ENCODE measurements at regions not wholly inside any gene's neighbourhood (a gene's known extent, or its start where the extent isn't known, plus 50 kb on each side); places are given as distances from the start of the nearest gene placed in this dataset.

DNA sequence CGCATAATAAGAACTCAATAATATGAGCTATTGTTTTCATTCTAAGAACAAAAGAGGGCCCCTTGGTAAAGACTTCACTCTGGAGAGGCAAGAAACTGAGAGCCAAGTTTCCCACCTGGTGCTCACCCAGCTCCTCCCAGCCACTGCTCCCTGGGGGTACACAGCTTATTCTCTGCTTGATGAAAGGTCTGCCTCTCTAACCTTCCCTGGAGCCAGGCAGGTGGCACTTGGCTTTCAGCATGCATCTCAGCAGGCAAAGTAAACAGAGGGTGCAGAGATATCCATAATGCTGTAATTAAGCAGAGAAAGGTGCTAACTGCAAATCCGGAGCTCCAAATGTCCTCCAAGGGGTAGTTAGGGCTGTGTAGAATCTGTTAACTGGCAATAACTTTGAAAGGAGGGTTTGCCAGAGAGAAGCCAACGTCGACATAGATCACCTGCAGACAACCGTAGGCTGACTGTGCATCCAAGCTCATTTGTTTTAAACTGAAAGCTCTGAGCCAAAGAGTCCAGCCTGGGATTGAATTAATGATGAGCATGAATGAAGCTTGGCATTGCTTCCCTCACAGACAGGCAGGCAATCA is 159.6 kb upstream of the PROK2 start (continued):
- TF ChIP-seq, protein P1, sequence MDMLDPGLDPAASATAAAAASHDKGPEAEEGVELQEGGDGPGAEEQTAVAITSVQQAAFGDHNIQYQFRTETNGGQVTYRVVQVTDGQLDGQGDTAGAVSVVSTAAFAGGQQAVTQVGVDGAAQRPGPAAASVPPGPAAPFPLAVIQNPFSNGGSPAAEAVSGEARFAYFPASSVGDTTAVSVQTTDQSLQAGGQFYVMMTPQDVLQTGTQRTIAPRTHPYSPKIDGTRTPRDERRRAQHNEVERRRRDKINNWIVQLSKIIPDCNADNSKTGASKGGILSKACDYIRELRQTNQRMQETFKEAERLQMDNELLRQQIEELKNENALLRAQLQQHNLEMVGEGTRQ (IDR thresholded peaks at IDR 0.05; ENCODE audit: borderline replicate concordance, low read depth, low read length), result no peak
- TF ChIP-seq RCOR1 (IDR thresholded peaks at IDR 0.05; ENCODE audit: low read length) (no peak), POLR2AphosphoS5 (IDR thresholded peaks at IDR 0.05; ENCODE audit: low read depth, low read length) (no peak), SMC3 (IDR thresholded peaks at IDR 0.05; ENCODE audit: low read depth, low read length) (no peak), NFIC (IDR thresholded peaks at IDR 0.05; ENCODE audit: borderline replicate concordance) (no peak), NRF1 (IDR thresholded peaks at IDR 0.05; ENCODE audit: low read depth, low read length) (no peak), YY1 (IDR thresholded peaks at IDR 0.05; ENCODE audit: low read depth) (no peak), EP300 (IDR thresholded peaks at IDR 0.05; ENCODE audit: borderline replicate concordance in 1 of 2, low read depth in 1 of 2, low read length in 1 of 2) (no peak), GATA2 (CRISPR knock-in tag; IDR thresholded peaks at IDR 0.05) (no peak)
- TF ChIP-seq, protein P2, sequence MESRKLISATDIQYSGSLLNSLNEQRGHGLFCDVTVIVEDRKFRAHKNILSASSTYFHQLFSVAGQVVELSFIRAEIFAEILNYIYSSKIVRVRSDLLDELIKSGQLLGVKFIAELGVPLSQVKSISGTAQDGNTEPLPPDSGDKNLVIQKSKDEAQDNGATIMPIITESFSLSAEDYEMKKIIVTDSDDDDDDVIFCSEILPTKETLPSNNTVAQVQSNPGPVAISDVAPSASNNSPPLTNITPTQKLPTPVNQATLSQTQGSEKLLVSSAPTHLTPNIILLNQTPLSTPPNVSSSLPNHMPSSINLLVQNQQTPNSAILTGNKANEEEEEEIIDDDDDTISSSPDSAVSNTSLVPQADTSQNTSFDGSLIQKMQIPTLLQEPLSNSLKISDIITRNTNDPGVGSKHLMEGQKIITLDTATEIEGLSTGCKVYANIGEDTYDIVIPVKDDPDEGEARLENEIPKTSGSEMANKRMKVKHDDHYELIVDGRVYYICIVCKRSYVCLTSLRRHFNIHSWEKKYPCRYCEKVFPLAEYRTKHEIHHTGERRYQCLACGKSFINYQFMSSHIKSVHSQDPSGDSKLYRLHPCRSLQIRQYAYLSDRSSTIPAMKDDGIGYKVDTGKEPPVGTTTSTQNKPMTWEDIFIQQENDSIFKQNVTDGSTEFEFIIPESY (IDR thresholded peaks at IDR 0.05; ENCODE audit: borderline replicate concordance, low read depth), result no peak

DNA sequence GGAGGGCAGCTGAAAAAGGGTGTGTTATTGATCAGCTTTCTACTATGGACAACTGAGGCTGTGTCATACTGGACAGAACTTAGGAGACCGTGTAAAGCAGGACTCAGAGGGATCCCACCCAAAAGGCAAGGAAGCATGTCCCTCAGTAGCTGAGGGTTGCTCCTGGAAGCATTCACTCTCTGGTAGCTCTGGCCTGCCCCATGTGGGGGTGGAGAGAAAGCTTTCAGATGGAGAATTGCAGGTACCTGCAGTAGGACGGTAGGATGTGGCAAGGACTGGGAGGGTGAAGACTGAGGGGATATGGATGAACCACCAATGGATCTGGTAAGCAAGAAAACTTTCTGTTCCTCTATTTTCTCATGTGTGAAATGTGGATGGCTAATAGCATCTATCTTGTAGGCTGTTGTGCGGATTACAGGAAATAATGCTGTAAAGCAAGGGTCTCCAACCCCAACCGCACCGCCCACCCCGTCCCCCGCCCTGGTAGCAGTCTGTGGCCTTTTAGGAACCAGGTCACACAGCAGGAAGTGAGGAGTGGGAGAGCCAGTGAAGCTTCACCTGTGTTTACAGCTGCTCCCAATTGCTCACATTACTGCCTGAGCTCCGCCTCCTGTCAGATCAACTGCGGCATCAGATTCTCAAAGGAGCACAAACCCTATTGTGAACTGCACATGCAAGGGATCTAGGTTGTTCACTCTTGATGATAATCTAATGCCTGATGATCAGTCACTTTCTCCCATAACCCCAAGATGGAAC is 157.7 kb upstream of the PROK2 start:
- DNase-seq, result no peak
- TF ChIP-seq TAF1 (IDR thresholded peaks at IDR 0.05; ENCODE audit: borderline replicate concordance, low read depth, low read length), result no peak
- no peak for TF ChIP-seq EP300 (IDR thresholded peaks at IDR 0.05; ENCODE audit: borderline replicate concordance in 1 of 2, low read depth in 1 of 2, low read length in 1 of 2)
- no peak for TF ChIP-seq GABPA (IDR thresholded peaks at IDR 0.05; ENCODE audit: low read depth)
- no peak for TF ChIP-seq EZH2phosphoT487 (IDR thresholded peaks at IDR 0.05; ENCODE audit: borderline replicate concordance, low read depth)
- TF ChIP-seq GATA2 (CRISPR knock-in tag; IDR thresholded peaks at IDR 0.05), result no peak
- no peak for TF ChIP-seq RFX5 (IDR thresholded peaks at IDR 0.05; ENCODE audit: low read length)
- no peak for TF ChIP-seq ELF1 (IDR thresholded peaks at IDR 0.05)
- no peak for TF ChIP-seq JUND (IDR thresholded peaks at IDR 0.05)
- Histone ChIP-seq H3K79me2 (ENCODE audit: insufficient read depth) (no peaks in the 10 kb centered on the region), H3K9me3 (no peaks in the 10 kb centered on the region), H3K36me3 (replicated peaks in 1 of 2; ENCODE audit: control insufficient read depth in 1 of 2, insufficient read depth in 2 of 2, low read length in 1 of 2) (no peaks in the 10 kb centered on the region), H3K4me1 (ENCODE audit: control insufficient read depth in 1 of 2, insufficient read depth in 2 of 2, low read depth in 1 of 2, low read length in 1 of 2) (no peaks in the 10 kb centered on the region), H4K20me1 (ENCODE audit: insufficient read depth) (no peaks in the 10 kb centered on the region), H3K27ac (ENCODE audit: low read depth in 2 of 2, low read length in 1 of 2) (no peak overlapping the region), H3F3A (replicated peaks; ENCODE audit: insufficient read depth) (no peaks in the 10 kb centered on the region), H3K27me3 (ENCODE audit: insufficient read depth) (no peaks in the 10 kb centered on the region; the same call in 1 of the 2 replicates), H3K4me2 (no peak overlapping the region), H3K4me3 (ENCODE audit: low read depth in 2 of 2, low read length in 1 of 2) (no peak overlapping the region), H3K9ac (no peak overlapping the region), H3K9me2 (no peaks in the 10 kb centered on the region), H2AFZ (ENCODE audit: low read depth) (no peak overlapping the region)
- ChIA-PET CTCF (interaction anchor here (0.6 to 1.6 kb wide), 3 partner anchors 12 to 880 kb away, joined by 3 to 7 read pairs (median 4); no protein-coding TSS in a partner anchor), POLR2A (no interaction called here)
- WGBS (ENCODE audit: low lambda C conversion rate), result 69% methylated on average over 9 of the region's 9 CpGs
